Activated CD4-positive, CD25-positive, alpha-beta regulatory T cell treated with anti-CD3 and anti-CD28 coated beads, Interleukin-2, amount 50 U/mL, for 16 hours (primary cell): ENCODE measurements at regions not wholly inside any gene's neighbourhood (a gene's known extent, or its start where the extent isn't known, plus 50 kb on each side); places are given as distances from the start of the nearest gene placed in this dataset.

ENCODE experiments used
- DNase-seq: peaks from one replicate; pipeline ENCODE4 v3.0.0-alpha.2; 2020; ENCODE audit warnings: low read depth, low spot score

GRCh38 chr13:34243403-34243802 lies 425.5 kb downstream of the RFC3 start:
- DNase-seq: no peak

- no peak for DNase-seq
These were observed 428.6 kb downstream of the RFC3 start for GRCh38 chr13:34246511-34246910.

GRCh38 chr13:34247596-34247995 lies 429.6 kb downstream of the RFC3 start:
- no peak for DNase-seq

GRCh38 chr13:34249546-34250039 lies 431.6 kb downstream of the RFC3 start:
- no peak for DNase-seq

GRCh38 chr13:34250151-34250670 lies 432.3 kb downstream of the RFC3 start:
- no peak for DNase-seq

GRCh38 chr13:34254366-34254765 lies 436.4 kb downstream of the RFC3 start:
- DNase-seq: no peak

GRCh38 chr13:34255711-34256110 lies 437.8 kb downstream of the RFC3 start:
- DNase-seq: no peak

GRCh38 chr13:34256236-34256635 lies 438.3 kb downstream of the RFC3 start:
- DNase-seq: no peak

GRCh38 chr13:34257966-34258365 lies 440.0 kb downstream of the RFC3 start:
- no peak for DNase-seq

GRCh38 chr13:34258646-34259386 lies 440.9 kb downstream of the RFC3 start:
- no peak for DNase-seq

GRCh38 chr13:34263681-34264080 lies 445.7 kb downstream of the RFC3 start:
- no peak for DNase-seq

GRCh38 chr13:34265046-34265679 lies 447.2 kb downstream of the RFC3 start:
- DNase-seq: no peak

GRCh38 chr13:34276764-34277163 lies 458.8 kb downstream of the RFC3 start:
- no peak for DNase-seq

GRCh38 chr13:34277936-34278335 lies 460.0 kb downstream of the RFC3 start:
- DNase-seq: no peak

GRCh38 chr13:34278780-34279179 lies 460.8 kb downstream of the RFC3 start:
- DNase-seq: no peak

GRCh38 chr13:34290661-34291060 lies 472.7 kb downstream of the RFC3 start:
- no peak for DNase-seq

- no peak for DNase-seq
These were observed 476.7 kb downstream of the RFC3 start for GRCh38 chr13:34294483-34295129.

GRCh38 chr13:34300559-34300958 lies 482.6 kb downstream of the RFC3 start:
- no peak for DNase-seq

GRCh38 chr13:34302596-34302995 lies 484.6 kb downstream of the RFC3 start:
- no peak for DNase-seq

GRCh38 chr13:34303346-34303745 lies 485.4 kb downstream of the RFC3 start:
- DNase-seq: no peak

- no peak for DNase-seq
These were observed 489.7 kb downstream of the RFC3 start for GRCh38 chr13:34307607-34308006.

- no peak for DNase-seq
These were observed 490.8 kb downstream of the RFC3 start for GRCh38 chr13:34308725-34309124.
